Mammary epithelial cell (primary cell): ENCODE measurements at regions not wholly inside any gene's neighbourhood (a gene's known extent, or its start where the extent isn't known, plus 50 kb on each side); places are given as distances from the start of the nearest gene placed in this dataset.
"Not testable (repeated sequence)": the region's sequence is repeated elsewhere in the genome, so short reads cannot be mapped to it uniquely, and the experiment has no call there.

Experiments
- CTCF ChIP-seq, 2 donors: IDR thresholded peaks in 1 of 2; conservative IDR thresholded peaks in 1 of 2; 2 replicates each; pipeline ENCODE4 v1.5.1; 2011 to 2012; ENCODE audit warnings: inconsistent platforms in 2 of 2, low read length in 2 of 2, mild to moderate bottlenecking in 2 of 2, control low read depth in 1 of 2, low read depth in 1 of 2; ENCODE audit not compliant: insufficient read depth in 1 of 2; ENCODE audit errors: extremely low read depth in 1 of 2
- EZH2 ChIP-seq: IDR thresholded peaks from 2 replicates; pipeline ENCODE4 v1.6.1; 2012; ENCODE audit warnings: low read length, inconsistent platforms, borderline replicate concordance

GRCh38 chr6:22378536-22378935 is 81.7 kb upstream of the PRL start:
- TF ChIP-seq CTCF (conservative IDR thresholded peaks at IDR 0.05 in 1 of 2, IDR thresholded peaks at IDR 0.05 in 1 of 2; ENCODE audit: extremely low read depth in 1 of 2, insufficient read depth in 1 of 2, low read depth in 1 of 2, low read length in 2 of 2); EZH2: not testable (repeated sequence)
